Astrocyte of the spinal cord (primary cell): ENCODE measurements at regions not wholly inside any gene's neighbourhood (a gene's known extent, or its start where the extent isn't known, plus 50 kb on each side); places are given as distances from the start of the nearest gene placed in this dataset.
"Not testable (repeated sequence)": the region's sequence is repeated elsewhere in the genome, so short reads cannot be mapped to it uniquely, and the experiment has no call there.

Source experiments
- DNase-seq: peaks from one replicate; pipeline ENCODE4 v3.0.0; 2011; ENCODE audit warnings: low read depth, low spot score
- H3K4me3 ChIP-seq: 2 replicates; pipeline ENCODE4 v1.5.1; 2011; ENCODE audit warnings: low read depth, mild to moderate bottlenecking, low read length, moderate library complexity
- in situ Hi-C: cut with HindIII; loops from 2 replicates; pipeline ENCODE4 v1.10.0; 2017; ENCODE audit warnings: low sequenced_read_pairs
- TF ChIP-seq, protein P1 (sequence below): IDR thresholded peaks from 2 replicates; pipeline ENCODE4 v1.5.1; 2012; ENCODE audit warnings: low read depth, mild to moderate bottlenecking, low read length, inconsistent platforms

DNA sequence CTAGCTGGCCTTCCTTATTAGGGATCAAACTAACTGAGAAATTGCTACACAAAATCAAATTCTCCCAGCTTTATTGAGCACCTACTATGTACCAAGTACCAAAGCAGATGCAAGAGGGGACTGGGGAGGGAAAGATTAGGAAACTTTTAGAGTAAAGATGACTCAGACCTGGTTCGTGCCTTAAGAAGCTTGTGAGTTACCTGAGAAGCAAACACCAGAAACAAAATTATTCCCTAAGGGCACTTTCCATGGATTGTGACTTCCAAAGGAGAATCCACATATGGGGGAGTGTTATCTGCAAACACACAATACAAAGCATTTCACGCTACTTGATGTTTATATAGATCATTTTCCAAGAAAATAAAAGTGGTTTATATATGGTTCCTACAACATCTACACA is 326.9 kb upstream of the HNRNPA3 start:
- DNase-seq, result no peak
- H3K4me3 ChIP-seq, result no peak overlapping the region
- in situ Hi-C loops, result no loop called here
- TF ChIP-seq, protein P1, sequence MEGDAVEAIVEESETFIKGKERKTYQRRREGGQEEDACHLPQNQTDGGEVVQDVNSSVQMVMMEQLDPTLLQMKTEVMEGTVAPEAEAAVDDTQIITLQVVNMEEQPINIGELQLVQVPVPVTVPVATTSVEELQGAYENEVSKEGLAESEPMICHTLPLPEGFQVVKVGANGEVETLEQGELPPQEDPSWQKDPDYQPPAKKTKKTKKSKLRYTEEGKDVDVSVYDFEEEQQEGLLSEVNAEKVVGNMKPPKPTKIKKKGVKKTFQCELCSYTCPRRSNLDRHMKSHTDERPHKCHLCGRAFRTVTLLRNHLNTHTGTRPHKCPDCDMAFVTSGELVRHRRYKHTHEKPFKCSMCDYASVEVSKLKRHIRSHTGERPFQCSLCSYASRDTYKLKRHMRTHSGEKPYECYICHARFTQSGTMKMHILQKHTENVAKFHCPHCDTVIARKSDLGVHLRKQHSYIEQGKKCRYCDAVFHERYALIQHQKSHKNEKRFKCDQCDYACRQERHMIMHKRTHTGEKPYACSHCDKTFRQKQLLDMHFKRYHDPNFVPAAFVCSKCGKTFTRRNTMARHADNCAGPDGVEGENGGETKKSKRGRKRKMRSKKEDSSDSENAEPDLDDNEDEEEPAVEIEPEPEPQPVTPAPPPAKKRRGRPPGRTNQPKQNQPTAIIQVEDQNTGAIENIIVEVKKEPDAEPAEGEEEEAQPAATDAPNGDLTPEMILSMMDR, result no peak

- in situ Hi-C loops, result no loop called here
- TF ChIP-seq, protein P1, result no peak
- no peak overlapping the region for H3K4me3 ChIP-seq
- no peak for DNase-seq
Measured at GRCh38 chr2:176891105-176891504, 321.5 kb upstream of the HNRNPA3 start.

DNA sequence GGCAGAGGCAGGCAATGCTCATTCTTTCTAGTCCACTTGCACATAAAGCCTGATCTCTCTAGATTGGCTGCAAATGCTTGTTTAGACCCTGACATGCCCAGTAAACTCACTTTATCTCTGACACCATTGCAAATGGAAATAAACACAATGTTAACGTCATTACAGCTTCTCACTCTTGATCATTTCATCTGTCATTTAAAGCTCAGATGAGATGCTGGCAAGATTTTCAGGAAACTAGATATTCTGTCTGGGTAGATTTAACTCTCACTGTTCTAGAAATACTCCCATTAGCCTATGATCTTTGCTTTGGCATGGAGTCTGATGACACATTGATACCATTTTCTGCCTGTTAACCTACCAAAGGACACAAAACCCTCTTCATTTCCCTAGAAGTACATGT is 320.7 kb upstream of the HNRNPA3 start:
- TF ChIP-seq, protein P1, result no peak
- in situ Hi-C loops, result no loop called here
- no peak for DNase-seq
- no peak overlapping the region for H3K4me3 ChIP-seq

GRCh38 chr2:176892676-176893226 is 319.8 kb upstream of the HNRNPA3 start:
- TF ChIP-seq, protein P1, result no peak
- no peak for DNase-seq
- no peak overlapping the region for H3K4me3 ChIP-seq
- in situ Hi-C loops, result no loop called here

DNA sequence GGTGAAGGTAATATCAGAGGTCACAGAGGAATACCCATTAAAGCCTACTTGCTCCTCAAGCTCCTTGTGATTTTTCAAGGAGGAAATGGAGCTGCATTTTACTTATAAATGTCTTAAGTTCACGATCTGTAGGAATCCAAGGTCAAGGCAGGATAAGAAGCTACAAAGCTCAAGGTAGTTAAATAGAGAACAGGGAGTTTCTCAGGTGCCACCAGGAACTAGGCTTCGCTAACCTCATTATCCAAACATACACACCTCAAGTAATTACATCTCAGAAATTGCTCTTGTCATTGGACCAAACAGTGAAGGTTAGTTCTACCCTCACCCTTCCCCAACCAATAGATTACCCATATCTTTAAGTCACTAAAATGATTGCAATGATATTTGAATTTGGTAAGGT is 317.4 kb upstream of the HNRNPA3 start:
- H3K4me3 ChIP-seq, result no peak overlapping the region
- in situ Hi-C loops, result no loop called here
- TF ChIP-seq, protein P1, result no peak
- no peak for DNase-seq

GRCh38 chr2:176902454-176902853 is 310.1 kb upstream of the HNRNPA3 start:
- in situ Hi-C loops, result no loop called here
- TF ChIP-seq, protein P1, result no peak
- no peak for DNase-seq
- H3K4me3 ChIP-seq, result no peak overlapping the region

DNA sequence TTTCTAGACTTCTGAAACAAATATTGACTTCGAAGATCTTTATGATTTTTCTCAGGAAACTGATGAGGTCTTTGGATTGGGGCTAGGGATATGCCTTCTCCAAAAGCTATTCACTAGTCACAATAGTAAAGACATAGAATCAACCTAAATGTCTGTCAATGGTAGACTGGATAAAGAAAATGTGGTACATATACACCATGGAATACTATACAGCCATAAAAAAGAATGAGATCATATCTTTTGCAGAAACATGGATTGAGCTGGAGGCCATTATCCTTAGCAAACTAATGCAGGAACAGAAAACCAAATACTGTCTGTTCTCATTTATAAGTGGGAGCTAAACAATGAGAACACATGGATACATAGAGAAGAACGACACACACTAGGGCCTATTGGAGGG is 308.5 kb upstream of the HNRNPA3 start:
- DNase-seq, H3K4me3 ChIP-seq, in situ Hi-C loops: not testable (repeated sequence)
